B cell (primary cell): ENCODE measurements at regions not wholly inside any gene's neighbourhood (a gene's known extent, or its start where the extent isn't known, plus 50 kb on each side); places are given as distances from the start of the nearest gene placed in this dataset.

Experiments
- CTCF ChIP-seq: fragments of 200-600 bp; IDR thresholded peaks from one replicate; pipeline ENCODE4 v1.8.0; 2022; ENCODE audit warnings: antibody characterized with exemption, mild to moderate bottlenecking
- EZH2 ChIP-seq: IDR thresholded peaks from 2 replicates; pipeline ENCODE4 v1.6.1; 2012; ENCODE audit warnings: borderline replicate concordance, low read depth, mild to moderate bottlenecking, moderate library complexity, low read length; ENCODE audit not compliant: insufficient read depth, poor library complexity, severe bottlenecking

- no peak for TF ChIP-seq CTCF
- TF ChIP-seq EZH2, result no peak
Measured at GRCh38 chr4:116628598-116628997, 456.8 kb downstream of the TRAM1L1 start.
